Activated CD4-positive, alpha-beta T cell treated with anti-CD3 and anti-CD28 coated beads, Interleukin-2, Interleukin-4, amounts not matched to agents 100 ng/mL and 50 ng/mL, durations not matched to agents 16 hours and 8 hours (primary cell): ENCODE measurements at regions not wholly inside any gene's neighbourhood (a gene's known extent, or its start where the extent isn't known, plus 50 kb on each side); places are given as distances from the start of the nearest gene placed in this dataset.

Experiments
- DNase-seq: peaks from one replicate; pipeline ENCODE4 v3.0.0-alpha.2; 2020; ENCODE audit warnings: low spot score

DNA sequence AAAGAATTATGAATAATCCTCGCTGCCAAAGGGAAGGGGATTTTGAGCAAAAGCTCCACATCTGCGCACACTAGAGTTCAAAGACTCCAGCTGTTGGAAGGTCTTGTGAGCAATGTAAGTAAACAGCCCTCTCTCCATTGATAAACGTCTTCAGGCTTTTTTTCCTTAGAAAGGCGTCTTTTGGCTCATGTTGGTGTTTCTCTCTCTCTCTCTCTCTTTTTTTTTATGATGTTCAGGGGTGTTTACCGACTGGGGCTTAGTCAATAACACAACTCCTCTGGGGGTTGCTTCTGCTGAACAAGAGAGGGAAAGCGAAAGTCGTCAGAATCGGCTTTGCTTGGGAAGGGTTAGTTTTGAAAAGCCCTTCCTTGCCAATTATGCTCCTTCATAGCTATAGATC, 53.2 kb upstream of the C1QTNF7 start:
- no peak for DNase-seq

DNA sequence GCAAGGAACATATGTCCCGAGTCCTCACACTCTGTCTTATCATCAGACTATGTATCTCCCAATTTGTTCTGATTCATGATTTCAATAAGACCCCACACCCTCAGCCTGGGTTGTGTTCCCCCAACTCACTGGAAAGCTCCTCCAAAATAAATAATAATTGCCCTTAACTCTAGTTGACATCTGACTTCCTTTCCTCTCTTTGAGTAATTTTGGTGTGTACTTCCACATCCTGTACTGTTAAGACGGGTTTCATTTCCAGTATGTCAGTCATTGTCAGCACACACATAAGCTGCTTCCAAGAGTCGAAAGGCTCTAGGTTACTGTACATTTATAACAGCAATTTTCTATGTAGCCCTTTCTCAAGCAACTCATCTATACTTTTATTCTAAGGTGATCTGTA, 52.2 kb upstream of the C1QTNF7 start:
- DNase-seq, result peak; percentile 34

DNA sequence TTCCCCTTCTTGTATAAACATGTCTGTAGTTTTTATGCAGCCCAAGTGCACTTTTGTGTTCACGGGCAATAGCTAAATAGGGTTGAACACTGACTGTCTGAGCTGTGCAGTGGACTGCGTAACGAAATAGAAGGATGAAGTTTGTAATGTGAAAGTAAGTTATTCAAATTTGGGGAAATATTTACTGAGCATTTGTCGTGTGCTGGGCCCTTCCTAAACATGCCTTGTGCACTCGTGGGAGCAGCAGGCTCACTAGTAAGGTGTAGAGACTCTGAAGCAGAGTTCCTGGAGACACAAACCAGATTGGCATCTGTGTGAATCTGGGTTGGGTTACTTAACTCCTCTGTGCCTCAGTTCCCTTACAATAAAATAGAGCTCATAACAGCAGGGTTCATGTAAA, 51.7 kb upstream of the C1QTNF7 start:
- no peak for DNase-seq

DNA sequence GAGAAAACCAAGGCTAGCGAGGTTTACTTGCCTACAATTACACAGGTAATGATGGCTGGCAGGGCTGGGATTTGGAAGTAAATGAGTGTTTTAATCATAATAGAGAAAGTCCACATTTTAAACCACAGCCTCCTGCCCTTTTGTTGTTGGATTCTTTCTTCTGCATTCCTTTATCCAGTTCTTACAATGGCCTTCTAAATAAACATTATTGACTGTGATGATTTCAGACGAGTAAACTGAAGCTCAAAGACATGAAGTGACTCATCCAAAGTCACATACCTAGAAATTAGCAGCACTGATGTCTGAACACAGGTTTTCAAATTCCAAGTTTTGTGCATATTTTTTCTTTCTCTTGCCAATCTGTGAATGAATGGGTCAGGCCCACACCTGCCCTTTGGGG, 51.2 kb upstream of the C1QTNF7 start:
- no peak for DNase-seq
